Esophagus muscularis mucosa (tissue), 3 donors: ENCODE measurements at regions not wholly inside any gene's neighbourhood (a gene's known extent, or its start where the extent isn't known, plus 50 kb on each side); places are given as distances from the start of the nearest gene placed in this dataset.

Source experiments
- POLR2A ChIP-seq: fragments of 450-650 bp; IDR thresholded peaks from one replicate; pipeline ENCODE4 v1.6.1; 2017; ENCODE audit warnings: antibody characterized with exemption, moderate library complexity, mild to moderate bottlenecking, low read depth
- POLR2AphosphoS5 ChIP-seq, 2 donors: sonication (generic); formaldehyde crosslinking; IDR thresholded peaks; one replicate each; pipeline ENCODE4 v1.6.1; 2017; ENCODE audit warnings: antibody characterized with exemption in 2 of 2
- TF ChIP-seq, protein P1 (sequence below), 3 experiments: fragments of 200-600 bp in 2 of 3; fragments of 450-650 bp in 1 of 3; sonication (generic) in 2 of 3; IDR thresholded peaks; one replicate each; pipeline ENCODE4 v1.5.1; 2017 to 2019; ENCODE audit warnings: antibody characterized with exemption in 3 of 3, mild to moderate bottlenecking in 2 of 3, moderate library complexity in 1 of 3

DNA sequence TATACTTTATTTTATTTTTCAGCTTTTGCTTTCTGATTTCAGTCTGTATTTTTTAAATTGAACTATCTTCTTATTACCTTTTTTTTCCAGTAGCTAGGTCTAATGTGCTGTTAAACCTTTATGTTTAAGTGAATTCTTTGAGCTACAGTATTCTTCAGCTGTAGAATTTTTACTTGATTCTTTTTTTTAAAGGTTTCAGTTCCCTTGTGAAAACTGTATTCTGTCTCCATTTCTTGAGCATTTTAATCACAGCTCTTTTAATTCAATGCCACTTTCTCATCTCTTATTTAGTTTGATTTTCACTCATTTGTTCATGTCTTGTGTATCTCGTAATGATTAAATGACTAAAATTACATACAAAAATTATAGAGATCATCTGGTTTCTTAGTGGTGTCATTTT, 233.8 kb downstream of the MTRR start:
- TF ChIP-seq POLR2A (no peak), POLR2AphosphoS5 (IDR thresholded peaks at IDR 0.05) (no peak)
- TF ChIP-seq, protein P1, sequence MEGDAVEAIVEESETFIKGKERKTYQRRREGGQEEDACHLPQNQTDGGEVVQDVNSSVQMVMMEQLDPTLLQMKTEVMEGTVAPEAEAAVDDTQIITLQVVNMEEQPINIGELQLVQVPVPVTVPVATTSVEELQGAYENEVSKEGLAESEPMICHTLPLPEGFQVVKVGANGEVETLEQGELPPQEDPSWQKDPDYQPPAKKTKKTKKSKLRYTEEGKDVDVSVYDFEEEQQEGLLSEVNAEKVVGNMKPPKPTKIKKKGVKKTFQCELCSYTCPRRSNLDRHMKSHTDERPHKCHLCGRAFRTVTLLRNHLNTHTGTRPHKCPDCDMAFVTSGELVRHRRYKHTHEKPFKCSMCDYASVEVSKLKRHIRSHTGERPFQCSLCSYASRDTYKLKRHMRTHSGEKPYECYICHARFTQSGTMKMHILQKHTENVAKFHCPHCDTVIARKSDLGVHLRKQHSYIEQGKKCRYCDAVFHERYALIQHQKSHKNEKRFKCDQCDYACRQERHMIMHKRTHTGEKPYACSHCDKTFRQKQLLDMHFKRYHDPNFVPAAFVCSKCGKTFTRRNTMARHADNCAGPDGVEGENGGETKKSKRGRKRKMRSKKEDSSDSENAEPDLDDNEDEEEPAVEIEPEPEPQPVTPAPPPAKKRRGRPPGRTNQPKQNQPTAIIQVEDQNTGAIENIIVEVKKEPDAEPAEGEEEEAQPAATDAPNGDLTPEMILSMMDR (IDR thresholded peaks at IDR 0.05) = no peak
